Transverse colon (tissue), 4 donors: ENCODE measurements at regions not wholly inside any gene's neighbourhood (a gene's known extent, or its start where the extent isn't known, plus 50 kb on each side); places are given as distances from the start of the nearest gene placed in this dataset.

Source experiments
- DNase-seq: peaks from one replicate; pipeline ENCODE4 v3.0.0-alpha.2; 2019
- H3K27ac ChIP-seq, 4 donors: fragments of 200-600 bp; sonication (generic); 2 replicates each; pipeline ENCODE4 v1.5.1; 2016 to 2018; ENCODE audit warnings: inconsistent platforms in 4 of 4
- H3K27me3 ChIP-seq: fragments of 200-600 bp; sonication (generic); 2 replicates; pipeline ENCODE4 v1.5.1; 2017; ENCODE audit warnings: inconsistent platforms
- H3K36me3 ChIP-seq, 4 donors: fragments of 200-600 bp; sonication (generic); 2 replicates each; pipeline ENCODE4 v1.5.1; 2017 to 2019; ENCODE audit warnings: inconsistent platforms in 4 of 4
- H3K4me1 ChIP-seq, 4 donors: fragments of 200-600 bp; sonication (generic); 2 replicates each; pipeline ENCODE4 v1.5.1; 2017 to 2020; ENCODE audit warnings: inconsistent platforms in 4 of 4
- H3K4me3 ChIP-seq, 4 donors: fragments of 200-600 bp; sonication (generic); 1 replicate in 1 of 4; 2 replicates in 3 of 4; pipeline versions ENCODE4 v1.5.1 to v1.6.1; 2017 to 2019; ENCODE audit warnings: inconsistent platforms in 4 of 4
- H3K9me3 ChIP-seq, 2 donors: fragments of 200-600 bp; sonication (generic); 2 replicates each; pipeline ENCODE4 v1.5.1; 2017 to 2019; ENCODE audit warnings: inconsistent platforms in 2 of 2
- CTCF ChIP-seq, 5 experiments: fragments of 200-600 bp in 3 of 5; fragments of 450-650 bp in 2 of 5; sonication (generic) in 3 of 5; IDR thresholded peaks; 1 replicate in 2 of 5; 2 replicates in 3 of 5; pipeline ENCODE4 v1.5.1; 2016 to 2017; ENCODE audit warnings: antibody characterized with exemption in 5 of 5, inconsistent platforms in 3 of 5, mild to moderate bottlenecking in 2 of 5, moderate library complexity in 1 of 5
- EP300 ChIP-seq: sonication (generic); formaldehyde crosslinking; IDR thresholded peaks from one replicate; pipeline ENCODE4 v1.6.1; 2017; ENCODE audit warnings: antibody characterized with exemption, low read depth
- POLR2A ChIP-seq: fragments of 450-650 bp; IDR thresholded peaks from one replicate; pipeline ENCODE4 v1.6.1; 2016; ENCODE audit warnings: antibody characterized with exemption, mild to moderate bottlenecking, moderate library complexity
- POLR2AphosphoS5 ChIP-seq, 3 donors: sonication (generic); formaldehyde crosslinking; IDR thresholded peaks; one replicate each; pipeline ENCODE4 v1.6.1; 2016; ENCODE audit warnings: antibody characterized with exemption in 3 of 3
- WGBS, 2 donors: methylation state at CpG; one replicate each; pipeline ENCODE4 v1.1.5; 2018; ENCODE audit warnings: low coverage in 1 of 2; 5-methylcytosine and 5-hydroxymethylcytosine counted together
- in situ Hi-C, 4 donors: fragments of 200-750 bp; cut with MboI; loops; one replicate each; pipeline versions ENCODE4 v1.15.0 to v1.15.1; 2017; ENCODE audit warnings: low sequenced_read_pairs in 3 of 4, low pct_ligation_motif_present in 1 of 4, low pct_unique_long_range_greater_than_20kb in 1 of 4
- intact Hi-C: fragments of 100-400 bp; cut with DNase I; formaldehyde crosslinking; loops from one replicate; pipeline ENCODE4 v1.15.1; 2023; ENCODE audit warnings: low total_unique reads

- H3K4me1 ChIP-seq, result peaks cover 0 to 5% (median 0%) of the 10 kb centered on the region in 4 donors
- in situ Hi-C loops (no loop called here), intact Hi-C loops (no loop called here)
- H3K27ac ChIP-seq, result no peak overlapping the region
- TF ChIP-seq POLR2A (no peak), POLR2AphosphoS5 (IDR thresholded peaks at IDR 0.05) (no peak), EP300 (no peak), CTCF (IDR thresholded peaks at IDR 0.05) (no peak)
- H3K9me3 ChIP-seq, result no peaks in the 10 kb centered on the region
- no peaks in the 10 kb centered on the region for H3K36me3 ChIP-seq
- 47 to 48% methylated on average over 6 to 8 of the region's 8 CpGs for WGBS, 2 donors
- no peak overlapping the region for H3K4me3 ChIP-seq
- no peaks in the 10 kb centered on the region for H3K27me3 ChIP-seq
- DNase-seq, result peak; percentile 11
Observed at GRCh38 chr2:12005886-12006681, 259.7 kb downstream of the LPIN1 start.

- no peak for DNase-seq
- intact Hi-C loops (no loop called here), in situ Hi-C loops (no loop called here)
- Histone ChIP-seq H3K36me3 (no peaks in the 10 kb centered on the region), H3K27ac (no peak overlapping the region), H3K9me3 (no peaks in the 10 kb centered on the region), H3K27me3 (no peaks in the 10 kb centered on the region), H3K4me1 (peaks cover 0 to 5% (median 0%) of the 10 kb centered on the region in 4 donors), H3K4me3 (no peak overlapping the region)
- TF ChIP-seq EP300, result no peak
- TF ChIP-seq POLR2AphosphoS5 (IDR thresholded peaks at IDR 0.05), result no peak
- no peak for TF ChIP-seq POLR2A
- no peak for TF ChIP-seq CTCF (IDR thresholded peaks at IDR 0.05)
- WGBS, 2 donors, result 50 to 81% methylated on average over 2 to 4 of the region's 4 CpGs
Observed at GRCh38 chr2:12006850-12007249, 260.4 kb downstream of the LPIN1 start.

- DNase-seq, result no peak
- Histone ChIP-seq H3K36me3 (no peaks in the 10 kb centered on the region), H3K27me3 (no peaks in the 10 kb centered on the region), H3K27ac (no peak overlapping the region), H3K9me3 (no peaks in the 10 kb centered on the region), H3K4me3 (no peak overlapping the region), H3K4me1 (peaks cover 0 to 5% (median 0%) of the 10 kb centered on the region in 4 donors)
- in situ Hi-C loops, result no loop called here
- TF ChIP-seq POLR2A (no peak), CTCF (IDR thresholded peaks at IDR 0.05) (no peak), EP300 (no peak), POLR2AphosphoS5 (IDR thresholded peaks at IDR 0.05) (no peak)
- intact Hi-C loops, result no loop called here
- 93% methylated on average over 1 of the region's 1 CpG; no CpG with 5 or more reads in 1 of the 2 donors for WGBS, 2 donors
Observed at GRCh38 chr2:12007282-12007681, 260.9 kb downstream of the LPIN1 start.

GRCh38 chr2:12008425-12009061 is 262.1 kb downstream of the LPIN1 start:
- intact Hi-C loops, result no loop called here
- in situ Hi-C loops, result no loop called here
- Histone ChIP-seq H3K4me3 (no peak overlapping the region), H3K27me3 (no peaks in the 10 kb centered on the region), H3K4me1 (peaks cover 0 to 5% (median 0%) of the 10 kb centered on the region in 4 donors), H3K36me3 (no peaks in the 10 kb centered on the region), H3K27ac (no peak overlapping the region), H3K9me3 (no peaks in the 10 kb centered on the region)
- DNase-seq, result no peak
- TF ChIP-seq CTCF (IDR thresholded peaks at IDR 0.05), result no peak
- TF ChIP-seq EP300, result no peak
- TF ChIP-seq POLR2AphosphoS5 (IDR thresholded peaks at IDR 0.05), result no peak
- no peak for TF ChIP-seq POLR2A
- WGBS, 2 donors, result 71 to 74% methylated on average over 6 of the region's 6 CpGs
